ENCODE measurements at regions not wholly inside any gene's neighbourhood (a gene's known extent, or its start where the extent isn't known, plus 50 kb on each side); places are given as distances from the start of the nearest gene placed in this dataset.

DNA sequence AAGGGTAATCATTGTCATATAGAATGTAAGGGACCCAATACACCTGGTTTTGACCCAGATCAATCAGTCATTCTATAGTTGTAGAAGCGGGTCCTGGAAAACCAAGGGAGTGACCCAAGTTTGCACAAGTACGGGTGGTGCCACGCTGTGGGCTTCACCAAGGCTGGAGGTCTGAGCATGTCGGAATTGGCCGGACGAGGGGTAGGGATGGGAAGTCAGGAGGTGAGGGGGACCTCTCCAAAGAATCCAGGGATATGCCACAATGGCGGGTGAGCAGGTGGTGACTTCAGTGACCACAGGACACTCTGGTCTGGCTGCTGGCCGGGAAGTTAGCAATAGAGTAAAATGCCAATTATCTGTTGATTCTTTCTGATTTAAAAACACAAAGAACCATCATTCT is 186.6 kb upstream of the FOXQ1 start:
- H3K4me3 ChIP-seq (replicated peaks; ENCODE audit: insufficient read depth, low read length) = no peak overlapping the region
- TF ChIP-seq POLR2AphosphoS5 (IDR thresholded peaks at IDR 0.05; ENCODE audit: low read depth) (no peak), SPI1 (IDR thresholded peaks at IDR 0.05; ENCODE audit: borderline replicate concordance, low read depth) (no peak), GABPA (IDR thresholded peaks at IDR 0.05; ENCODE audit: low read depth) (no peak)
- TF ChIP-seq, protein P1, sequence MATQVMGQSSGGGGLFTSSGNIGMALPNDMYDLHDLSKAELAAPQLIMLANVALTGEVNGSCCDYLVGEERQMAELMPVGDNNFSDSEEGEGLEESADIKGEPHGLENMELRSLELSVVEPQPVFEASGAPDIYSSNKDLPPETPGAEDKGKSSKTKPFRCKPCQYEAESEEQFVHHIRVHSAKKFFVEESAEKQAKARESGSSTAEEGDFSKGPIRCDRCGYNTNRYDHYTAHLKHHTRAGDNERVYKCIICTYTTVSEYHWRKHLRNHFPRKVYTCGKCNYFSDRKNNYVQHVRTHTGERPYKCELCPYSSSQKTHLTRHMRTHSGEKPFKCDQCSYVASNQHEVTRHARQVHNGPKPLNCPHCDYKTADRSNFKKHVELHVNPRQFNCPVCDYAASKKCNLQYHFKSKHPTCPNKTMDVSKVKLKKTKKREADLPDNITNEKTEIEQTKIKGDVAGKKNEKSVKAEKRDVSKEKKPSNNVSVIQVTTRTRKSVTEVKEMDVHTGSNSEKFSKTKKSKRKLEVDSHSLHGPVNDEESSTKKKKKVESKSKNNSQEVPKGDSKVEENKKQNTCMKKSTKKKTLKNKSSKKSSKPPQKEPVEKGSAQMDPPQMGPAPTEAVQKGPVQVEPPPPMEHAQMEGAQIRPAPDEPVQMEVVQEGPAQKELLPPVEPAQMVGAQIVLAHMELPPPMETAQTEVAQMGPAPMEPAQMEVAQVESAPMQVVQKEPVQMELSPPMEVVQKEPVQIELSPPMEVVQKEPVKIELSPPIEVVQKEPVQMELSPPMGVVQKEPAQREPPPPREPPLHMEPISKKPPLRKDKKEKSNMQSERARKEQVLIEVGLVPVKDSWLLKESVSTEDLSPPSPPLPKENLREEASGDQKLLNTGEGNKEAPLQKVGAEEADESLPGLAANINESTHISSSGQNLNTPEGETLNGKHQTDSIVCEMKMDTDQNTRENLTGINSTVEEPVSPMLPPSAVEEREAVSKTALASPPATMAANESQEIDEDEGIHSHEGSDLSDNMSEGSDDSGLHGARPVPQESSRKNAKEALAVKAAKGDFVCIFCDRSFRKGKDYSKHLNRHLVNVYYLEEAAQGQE (IDR thresholded peaks at IDR 0.05; ENCODE audit: insufficient replicate concordance, low read depth) = no peak
- TF ChIP-seq, protein P2, sequence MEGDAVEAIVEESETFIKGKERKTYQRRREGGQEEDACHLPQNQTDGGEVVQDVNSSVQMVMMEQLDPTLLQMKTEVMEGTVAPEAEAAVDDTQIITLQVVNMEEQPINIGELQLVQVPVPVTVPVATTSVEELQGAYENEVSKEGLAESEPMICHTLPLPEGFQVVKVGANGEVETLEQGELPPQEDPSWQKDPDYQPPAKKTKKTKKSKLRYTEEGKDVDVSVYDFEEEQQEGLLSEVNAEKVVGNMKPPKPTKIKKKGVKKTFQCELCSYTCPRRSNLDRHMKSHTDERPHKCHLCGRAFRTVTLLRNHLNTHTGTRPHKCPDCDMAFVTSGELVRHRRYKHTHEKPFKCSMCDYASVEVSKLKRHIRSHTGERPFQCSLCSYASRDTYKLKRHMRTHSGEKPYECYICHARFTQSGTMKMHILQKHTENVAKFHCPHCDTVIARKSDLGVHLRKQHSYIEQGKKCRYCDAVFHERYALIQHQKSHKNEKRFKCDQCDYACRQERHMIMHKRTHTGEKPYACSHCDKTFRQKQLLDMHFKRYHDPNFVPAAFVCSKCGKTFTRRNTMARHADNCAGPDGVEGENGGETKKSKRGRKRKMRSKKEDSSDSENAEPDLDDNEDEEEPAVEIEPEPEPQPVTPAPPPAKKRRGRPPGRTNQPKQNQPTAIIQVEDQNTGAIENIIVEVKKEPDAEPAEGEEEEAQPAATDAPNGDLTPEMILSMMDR (IDR thresholded peaks at IDR 0.05; ENCODE audit: insufficient read depth, low read length) = no peak
- no peak for DNase-seq (ENCODE audit: low read depth in 1 of 2, low spot score in 1 of 2)
- no peaks in the 10 kb centered on the region for H3K27me3 ChIP-seq (ENCODE audit: insufficient read depth, poor library complexity, severe bottlenecking)
- H3K27ac ChIP-seq (replicated peaks) = no peak overlapping the region

DNA sequence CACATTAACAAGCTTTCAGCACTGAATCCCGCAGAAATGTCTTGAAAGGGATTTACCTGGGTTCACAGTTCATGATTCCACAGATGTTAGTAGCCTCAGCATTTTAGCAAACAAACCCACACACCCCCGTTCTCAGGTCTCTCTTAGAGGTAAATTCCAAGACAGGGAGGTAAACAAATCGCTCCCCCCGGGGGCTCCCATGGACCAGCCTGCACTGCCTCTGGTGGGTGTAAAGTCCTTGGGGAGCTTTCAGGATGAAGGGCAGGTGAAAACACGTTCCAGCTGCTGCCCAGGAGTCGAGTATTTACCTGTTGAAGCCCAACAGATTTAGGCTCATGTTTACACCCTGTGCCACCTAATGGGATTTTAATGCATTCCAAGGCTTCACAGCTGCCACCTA is 187.0 kb upstream of the FOXQ1 start:
- H3K27me3 ChIP-seq (ENCODE audit: insufficient read depth, poor library complexity, severe bottlenecking) = peaks cover 2% of the 10 kb centered on the region
- H3K27ac ChIP-seq (replicated peaks) = no peak overlapping the region
- H3K4me3 ChIP-seq (replicated peaks; ENCODE audit: insufficient read depth, low read length) = no peak overlapping the region
- DNase-seq (ENCODE audit: low read depth in 1 of 2, low spot score in 1 of 2) = no peak
- TF ChIP-seq GABPA (IDR thresholded peaks at IDR 0.05; ENCODE audit: low read depth) (no peak), POLR2AphosphoS5 (IDR thresholded peaks at IDR 0.05; ENCODE audit: low read depth) (no peak), SPI1 (IDR thresholded peaks at IDR 0.05; ENCODE audit: borderline replicate concordance, low read depth) (no peak)
- TF ChIP-seq, protein P2 (IDR thresholded peaks at IDR 0.05; ENCODE audit: insufficient read depth, low read length) = no peak

DNA sequence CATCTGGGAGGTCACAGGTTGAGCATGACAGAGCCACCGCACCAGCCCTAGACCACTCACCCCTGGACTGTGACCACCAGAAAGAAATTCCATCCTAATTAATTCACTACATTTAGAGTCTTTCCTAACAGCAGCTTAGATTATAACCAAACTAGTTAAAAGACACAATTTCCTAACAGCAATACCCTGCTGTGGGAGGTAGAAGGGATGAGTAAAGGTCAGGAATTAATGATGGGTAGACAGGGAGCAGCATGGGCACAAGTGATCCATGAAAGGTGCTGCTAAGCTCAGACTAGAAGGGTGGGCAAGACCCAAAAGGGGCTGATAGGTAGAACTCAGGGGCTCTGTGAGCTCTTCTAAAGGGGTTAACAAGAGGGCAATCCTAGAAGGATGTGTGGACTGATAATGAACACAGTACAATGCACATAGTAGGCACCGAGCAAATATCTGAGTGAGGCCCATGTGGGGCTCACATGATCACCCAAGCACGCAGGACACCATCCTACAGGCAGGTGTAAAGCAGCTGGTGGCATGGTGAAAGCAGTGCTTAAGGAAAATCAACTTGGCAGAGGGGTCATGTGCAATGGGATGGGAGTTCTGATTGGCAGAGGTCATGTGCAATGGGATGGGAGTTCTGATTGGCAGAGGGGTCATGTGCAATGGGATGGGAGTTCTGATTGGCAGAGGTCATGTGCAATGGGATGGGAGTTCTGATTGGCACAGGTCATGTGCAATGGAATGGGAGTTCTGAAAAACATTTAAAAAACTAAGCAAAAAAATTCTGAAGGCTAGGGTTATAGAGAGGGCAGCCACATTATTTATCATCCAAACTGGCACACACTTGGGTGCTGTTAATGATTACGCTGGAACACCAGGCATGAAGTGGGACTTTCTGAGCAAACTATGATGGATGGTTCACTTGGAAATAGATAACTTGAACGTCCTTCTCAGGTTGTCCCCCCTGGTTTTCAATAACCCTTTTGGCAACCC is 188.2 kb upstream of the FOXQ1 start:
- H3K27me3 ChIP-seq (ENCODE audit: insufficient read depth, poor library complexity, severe bottlenecking) = peaks cover 2% of the 10 kb centered on the region
- DNase-seq (ENCODE audit: low read depth in 1 of 2, low spot score in 1 of 2) = no peak
- no peak overlapping the region for H3K27ac ChIP-seq (replicated peaks)
- H3K4me3 ChIP-seq (replicated peaks; ENCODE audit: insufficient read depth, low read length) = no peak overlapping the region
- TF ChIP-seq, protein P2 (IDR thresholded peaks at IDR 0.05; ENCODE audit: insufficient read depth, low read length) = no peak
- no peak for TF ChIP-seq POLR2AphosphoS5 (IDR thresholded peaks at IDR 0.05; ENCODE audit: low read depth)
- no peak for TF ChIP-seq GABPA (IDR thresholded peaks at IDR 0.05; ENCODE audit: low read depth)
- TF ChIP-seq, protein P1 (IDR thresholded peaks at IDR 0.05; ENCODE audit: insufficient replicate concordance, low read depth) = no peak
- TF ChIP-seq SPI1 (IDR thresholded peaks at IDR 0.05; ENCODE audit: borderline replicate concordance, low read depth) = no peak

All from HL-60 (cell line).